Mesendoderm (in vitro differentiated cells): ENCODE measurements at regions not wholly inside any gene's neighbourhood (a gene's known extent, or its start where the extent isn't known, plus 50 kb on each side); places are given as distances from the start of the nearest gene placed in this dataset.
A peak's percentile ranks its signal among the peaks of the same experiment; 100 is the strongest.

Experiments used
- DNase-seq: peaks from one replicate; pipeline ENCODE4 v3.0.0; 2013
- H2AK5ac ChIP-seq: 2 replicates; pipeline ENCODE4 v1.6.1; 2013; ENCODE audit warnings: low read length, inconsistent platforms
- H2BK120ac ChIP-seq: 2 replicates; pipeline ENCODE4 v1.6.1; 2013; ENCODE audit warnings: low read depth, mild to moderate bottlenecking, low read length, moderate library complexity, mixed read lengths
- H2BK15ac ChIP-seq: replicated peaks from 2 replicates; pipeline ENCODE4 v1.6.1; 2013; ENCODE audit warnings: low read depth, mild to moderate bottlenecking, moderate library complexity
- H2BK5ac ChIP-seq: 2 replicates; pipeline ENCODE4 v1.6.1; 2013; ENCODE audit warnings: low read length, inconsistent platforms
- H3K18ac ChIP-seq: 2 replicates; pipeline ENCODE4 v1.6.1; 2013; ENCODE audit warnings: mild to moderate bottlenecking, low read length, mixed read lengths
- H3K23ac ChIP-seq: one replicate; pipeline ENCODE4 v1.6.1; 2013; ENCODE audit warnings: low read length
- H3K27ac ChIP-seq: 2 replicates; pipeline ENCODE4 v1.5.1; 2013; ENCODE audit warnings: low read depth, mild to moderate bottlenecking, inconsistent platforms, low read length, moderate library complexity
- H3K27me3 ChIP-seq: 2 replicates; pipeline ENCODE4 v1.6.1; 2013; ENCODE audit warnings: low read length, control low read depth, mild to moderate bottlenecking, inconsistent platforms; ENCODE audit not compliant: insufficient read depth, poor library complexity
- H3K36me3 ChIP-seq: 2 replicates; pipeline ENCODE4 v1.6.1; 2013; ENCODE audit warnings: low read length, inconsistent platforms; ENCODE audit not compliant: control insufficient read depth, insufficient read depth
- H3K4ac ChIP-seq: one replicate; pipeline ENCODE4 v1.6.1; 2013; ENCODE audit warnings: low read depth, mild to moderate bottlenecking, low read length, moderate library complexity
- H3K4me1 ChIP-seq: 2 replicates; pipeline ENCODE4 v1.6.1; 2013; ENCODE audit warnings: low read depth, low read length, inconsistent platforms; ENCODE audit not compliant: control insufficient read depth
- H3K4me2 ChIP-seq: 2 replicates; pipeline ENCODE4 v1.6.1; 2013; ENCODE audit warnings: low read length
- H3K4me3 ChIP-seq: 2 replicates; pipeline ENCODE4 v1.5.1; 2013; ENCODE audit warnings: mild to moderate bottlenecking, low read length
- H3K56ac ChIP-seq: one replicate; pipeline ENCODE4 v1.6.1; 2013; ENCODE audit warnings: low read length
- H3K79me1 ChIP-seq: 2 replicates; pipeline ENCODE4 v1.6.1; 2013; ENCODE audit warnings: low read length, inconsistent platforms
- H3K79me2 ChIP-seq: 2 replicates; pipeline ENCODE4 v1.6.1; 2013; ENCODE audit warnings: mild to moderate bottlenecking, low read length; ENCODE audit not compliant: control insufficient read depth, insufficient read depth
- H3K9ac ChIP-seq: 2 replicates; pipeline ENCODE4 v1.6.1; 2013; ENCODE audit warnings: low read length, inconsistent platforms
- H4K5ac ChIP-seq: one replicate; pipeline ENCODE4 v1.6.1; 2013; ENCODE audit warnings: low read length
- H4K8ac ChIP-seq: one replicate; pipeline ENCODE4 v1.6.1; 2013; ENCODE audit warnings: low read depth, mild to moderate bottlenecking, control low read depth, low read length, moderate library complexity
- WGBS: extraction: QIAGEN DNeasy Blood & Tissue Kit; methylation state at CpG from one replicate; pipeline ENCODE4 v1.1.7; 2013; ENCODE audit warnings: low lambda C conversion rate, missing lambda C conversion rate; ENCODE audit not compliant: insufficient coverage; ENCODE audit errors: extremely low coverage; 5-methylcytosine and 5-hydroxymethylcytosine counted together

DNA sequence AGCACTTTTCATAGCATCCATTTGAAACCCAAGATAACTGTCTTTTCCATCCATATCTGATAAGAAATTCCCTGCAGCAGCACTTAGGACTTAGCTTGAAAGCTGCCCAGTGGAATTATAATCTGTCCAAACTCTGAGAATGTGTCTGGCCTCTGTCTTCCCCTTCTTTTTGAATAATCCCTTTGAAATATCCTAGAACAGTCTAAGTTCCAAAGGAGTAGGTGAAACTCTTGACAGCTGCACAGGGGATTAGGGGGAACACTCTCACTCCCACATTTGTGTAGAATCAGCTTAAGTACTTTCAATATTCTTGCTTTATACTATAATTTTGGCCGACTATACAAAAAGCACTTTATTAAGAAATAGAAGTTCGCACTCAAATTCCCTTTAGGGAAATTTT lies 157.7 kb downstream of the PAPSS1 start:
- no peak overlapping the region for H2AK5ac ChIP-seq
- H4K8ac ChIP-seq = no peak overlapping the region
- H3K79me2 ChIP-seq = no peaks in the 10 kb centered on the region
- no peak overlapping the region for H3K9ac ChIP-seq
- H3K4me2 ChIP-seq = no peak overlapping the region
- no peak overlapping the region for H3K18ac ChIP-seq
- H3K56ac ChIP-seq = no peak overlapping the region
- H2BK120ac ChIP-seq = no peak overlapping the region
- H3K4me3 ChIP-seq = no peak overlapping the region
- H3K27ac ChIP-seq = no peak overlapping the region
- H3K27me3 ChIP-seq = no peaks in the 10 kb centered on the region
- H3K36me3 ChIP-seq = no peaks in the 10 kb centered on the region
- H2BK5ac ChIP-seq = no peak overlapping the region
- no peak overlapping the region for H3K4ac ChIP-seq
- no peaks in the 10 kb centered on the region for H3K79me1 ChIP-seq
- H4K5ac ChIP-seq = no peak overlapping the region
- no peak for DNase-seq
- no peak overlapping the region for H2BK15ac ChIP-seq
- no peak overlapping the region for H3K23ac ChIP-seq
- H3K4me1 ChIP-seq = peaks cover 4% of the 10 kb centered on the region
- no CpG with 5 or more reads among the region's 2 CpGs for WGBS

- Histone ChIP-seq H4K5ac (no peak overlapping the region), H3K79me1 (no peaks in the 10 kb centered on the region), H3K27me3 (no peaks in the 10 kb centered on the region), H3K36me3 (no peaks in the 10 kb centered on the region), H3K4me2 (no peak overlapping the region), H3K4me3 (no peak overlapping the region), H3K23ac (no peak overlapping the region), H2BK120ac (no peak overlapping the region), H3K79me2 (no peaks in the 10 kb centered on the region), H4K8ac (no peak overlapping the region), H3K56ac (no peak overlapping the region), H2AK5ac (no peak overlapping the region), H3K9ac (no peak overlapping the region), H3K27ac (no peak overlapping the region), H2BK15ac (no peak overlapping the region), H3K18ac (no peak overlapping the region), H3K4me1 (peaks cover 4% of the 10 kb centered on the region), H2BK5ac (no peak overlapping the region), H3K4ac (no peak overlapping the region)
- WGBS = no CpG with 5 or more reads among the region's 4 CpGs
- peak; percentile 26 for DNase-seq
These were observed 158.6 kb downstream of the PAPSS1 start for GRCh38 chr4:107561481-107561880.

DNA sequence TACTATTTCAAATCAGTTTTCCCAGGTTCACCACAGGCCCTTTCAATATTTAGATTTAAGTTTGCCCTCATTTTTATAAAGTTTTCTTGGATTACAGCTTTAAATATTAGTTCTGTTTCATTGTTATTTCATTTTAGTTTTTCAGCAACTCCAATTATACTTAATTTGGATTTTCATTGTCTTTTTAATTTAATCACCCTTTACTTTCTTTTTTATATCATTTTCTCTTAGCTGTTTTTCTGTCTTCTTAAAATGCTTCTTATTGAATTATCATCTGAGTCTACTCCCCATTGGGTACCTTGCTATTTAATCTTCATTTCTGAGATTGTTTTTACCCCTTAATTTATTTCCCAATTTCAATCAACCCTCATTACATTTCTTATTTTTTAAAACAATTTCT lies 160.4 kb downstream of the PAPSS1 start:
- H3K4me2 ChIP-seq = no peak overlapping the region
- H3K23ac ChIP-seq = no peak overlapping the region
- H2BK120ac ChIP-seq = no peak overlapping the region
- H3K9ac ChIP-seq = no peak overlapping the region
- no peaks in the 10 kb centered on the region for H3K27me3 ChIP-seq
- no peaks in the 10 kb centered on the region for H3K36me3 ChIP-seq
- H2BK5ac ChIP-seq = no peak overlapping the region
- no peak overlapping the region for H2BK15ac ChIP-seq
- no peak overlapping the region for H3K56ac ChIP-seq
- no peaks in the 10 kb centered on the region for H3K79me1 ChIP-seq
- no peak for DNase-seq
- no peak overlapping the region for H4K8ac ChIP-seq
- H3K4me3 ChIP-seq = no peak overlapping the region
- no peak overlapping the region for H4K5ac ChIP-seq
- peaks cover 4% of the 10 kb centered on the region for H3K4me1 ChIP-seq
- no peaks in the 10 kb centered on the region for H3K79me2 ChIP-seq
- no peak overlapping the region for H3K27ac ChIP-seq
- no peak overlapping the region for H3K18ac ChIP-seq
- no peak overlapping the region for H3K4ac ChIP-seq
- no peak overlapping the region for H2AK5ac ChIP-seq

GRCh38 chr4:107552306-107552705 lies 167.7 kb downstream of the PAPSS1 start:
- no CpG with 5 or more reads among the region's 3 CpGs for WGBS

GRCh38 chr4:107548211-107548905 lies 171.7 kb downstream of the PAPSS1 start:
- H2BK5ac ChIP-seq = no peak overlapping the region
- H2BK120ac ChIP-seq = no peak overlapping the region
- H2AK5ac ChIP-seq = no peak overlapping the region
- no peak overlapping the region for H3K56ac ChIP-seq
- no peak overlapping the region for H3K9ac ChIP-seq
- H3K18ac ChIP-seq = no peak overlapping the region
- no CpG with 5 or more reads among the region's 7 CpGs for WGBS
- H3K79me1 ChIP-seq = no peaks in the 10 kb centered on the region
- no peaks in the 10 kb centered on the region for H3K36me3 ChIP-seq
- H2BK15ac ChIP-seq = no peak overlapping the region
- no peak overlapping the region for H3K4me3 ChIP-seq
- no peak overlapping the region for H4K8ac ChIP-seq
- H3K79me2 ChIP-seq = no peaks in the 10 kb centered on the region
- H3K27me3 ChIP-seq = no peaks in the 10 kb centered on the region
- no peak overlapping the region for H3K27ac ChIP-seq
- no peak overlapping the region for H3K23ac ChIP-seq
- H4K5ac ChIP-seq = no peak overlapping the region
- H3K4me1 ChIP-seq = no peaks in the 10 kb centered on the region
- H3K4me2 ChIP-seq = no peak overlapping the region
- H3K4ac ChIP-seq = no peak overlapping the region
- peak; percentile 65 for DNase-seq

More at GRCh38 chr4:107552306-107552705, 167.7 kb downstream of the PAPSS1 start:
- Histone ChIP-seq H3K18ac (no peak overlapping the region), H3K27me3 (no peaks in the 10 kb centered on the region), H3K4me1 (no peaks in the 10 kb centered on the region), H3K27ac (no peak overlapping the region), H3K4me3 (no peak overlapping the region), H3K4ac (no peak overlapping the region), H4K8ac (no peak overlapping the region), H3K79me2 (no peaks in the 10 kb centered on the region), H3K36me3 (no peaks in the 10 kb centered on the region), H2BK120ac (no peak overlapping the region), H2BK5ac (no peak overlapping the region), H3K56ac (no peak overlapping the region), H4K5ac (no peak overlapping the region), H2BK15ac (no peak overlapping the region), H3K23ac (no peak overlapping the region), H3K9ac (no peak overlapping the region), H2AK5ac (no peak overlapping the region), H3K79me1 (no peaks in the 10 kb centered on the region), H3K4me2 (no peak overlapping the region)
- no peak for DNase-seq

DNA sequence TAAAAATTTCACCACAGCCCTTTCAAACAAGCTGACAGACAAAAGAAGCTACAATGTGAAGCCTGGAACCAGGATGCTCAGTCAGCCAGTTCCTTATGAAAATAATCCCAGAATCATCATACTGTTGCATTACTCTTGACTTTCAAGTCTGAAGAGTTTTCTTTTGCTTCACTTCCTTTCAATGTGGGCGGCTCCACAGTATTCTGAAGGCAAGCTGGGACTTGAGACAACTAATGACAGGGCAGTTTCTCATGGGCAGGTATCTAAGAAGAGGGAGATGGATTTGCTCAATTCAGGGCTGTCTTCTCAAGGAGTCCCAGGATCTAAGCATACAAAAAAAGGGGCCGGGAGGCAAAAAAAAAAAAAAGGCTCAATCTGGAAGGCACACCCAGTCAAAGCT lies 173.4 kb downstream of the PAPSS1 start:
- H3K36me3 ChIP-seq = no peaks in the 10 kb centered on the region
- H4K8ac ChIP-seq = peak overlapping the region; percentile 5
- H3K79me1 ChIP-seq = no peaks in the 10 kb centered on the region

More for the DNA sequence above, 173.4 kb downstream of the PAPSS1 start:
- H3K27ac ChIP-seq = no peak overlapping the region
- no peak overlapping the region for H3K18ac ChIP-seq
- no peak overlapping the region for H3K4me2 ChIP-seq
- no peak overlapping the region for H3K4ac ChIP-seq
- H3K56ac ChIP-seq = no peak overlapping the region
- H3K23ac ChIP-seq = no peak overlapping the region
- H4K5ac ChIP-seq = no peak overlapping the region
- H3K4me1 ChIP-seq = no peaks in the 10 kb centered on the region
- H2AK5ac ChIP-seq = no peak overlapping the region
- H2BK5ac ChIP-seq = no peak overlapping the region
- H3K79me2 ChIP-seq = no peaks in the 10 kb centered on the region
- no peaks in the 10 kb centered on the region for H3K27me3 ChIP-seq
- H3K9ac ChIP-seq = no peak overlapping the region
- no peak overlapping the region for H3K4me3 ChIP-seq
- no peak overlapping the region for H2BK15ac ChIP-seq
- DNase-seq = no peak
- no peak overlapping the region for H2BK120ac ChIP-seq
- WGBS = no CpG with 5 or more reads among the region's 2 CpGs
